GM19351 (cell line): ENCODE measurements at regions not wholly inside any gene's neighbourhood (a gene's known extent, or its start where the extent isn't known, plus 50 kb on each side); places are given as distances from the start of the nearest gene placed in this dataset.

Source experiments
- ATAC-seq: cut with Tn5 transposase; IDR thresholded peaks from one replicate; pipeline ENCODE4 v1.9.1; 2021; ENCODE audit warnings: mild to moderate bottlenecking, moderate library complexity; ENCODE audit not compliant: unreplicated experiment

- no peak for ATAC-seq
These were observed 54.1 kb upstream of the DMRTA1 start for GRCh38 chr9:22392523-22392922.

- ATAC-seq: no peak
These were observed 50.9 kb upstream of the DMRTA1 start for GRCh38 chr9:22395687-22396141.
